ENCODE measurements at regions not wholly inside any gene's neighbourhood (a gene's known extent, or its start where the extent isn't known, plus 50 kb on each side); places are given as distances from the start of the nearest gene placed in this dataset.
"Not testable (repeated sequence)": the region's sequence is repeated elsewhere in the genome, so short reads cannot be mapped to it uniquely, and the experiment has no call there.

DNA sequence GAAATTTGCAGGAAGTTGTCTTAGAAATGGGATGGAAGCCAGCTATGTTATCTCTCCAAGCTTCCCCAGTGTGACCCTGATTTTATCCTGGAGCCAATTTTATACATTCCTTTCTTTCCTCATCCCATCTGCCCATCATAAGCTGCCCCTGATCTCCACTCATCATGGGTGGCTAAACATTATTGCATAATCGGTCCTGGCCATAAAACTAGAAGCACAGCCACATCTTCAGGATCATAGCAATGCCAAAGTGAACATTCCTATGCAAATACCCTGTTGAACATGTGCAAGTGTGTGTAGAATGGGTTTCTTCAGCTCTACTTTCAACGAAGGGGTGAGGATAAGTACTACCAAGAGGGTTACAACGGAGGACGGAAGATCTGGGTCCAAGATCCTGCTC, 50.6 kb upstream of the COG2 start:
- no peak for DNase-seq

DNA sequence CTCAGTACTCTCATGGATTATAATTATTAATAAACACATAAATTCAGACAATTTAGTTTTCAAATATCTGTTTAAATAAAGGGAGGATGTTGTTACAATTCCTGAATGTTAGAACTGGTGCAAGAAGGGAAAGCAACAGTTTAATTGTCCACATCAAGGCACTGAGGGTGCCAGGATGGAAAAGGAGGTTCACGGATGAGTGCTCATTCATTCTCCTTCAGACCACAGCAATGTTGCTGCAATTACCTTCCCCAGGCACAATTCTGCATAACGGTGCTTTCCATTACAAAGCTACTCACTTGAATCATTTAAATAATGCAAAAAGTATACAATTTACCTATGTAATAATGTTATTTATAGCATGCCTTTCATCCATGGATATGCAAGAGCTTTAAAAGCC, 52.3 kb upstream of the COG2 start:
- DNase-seq = no peak

DNA sequence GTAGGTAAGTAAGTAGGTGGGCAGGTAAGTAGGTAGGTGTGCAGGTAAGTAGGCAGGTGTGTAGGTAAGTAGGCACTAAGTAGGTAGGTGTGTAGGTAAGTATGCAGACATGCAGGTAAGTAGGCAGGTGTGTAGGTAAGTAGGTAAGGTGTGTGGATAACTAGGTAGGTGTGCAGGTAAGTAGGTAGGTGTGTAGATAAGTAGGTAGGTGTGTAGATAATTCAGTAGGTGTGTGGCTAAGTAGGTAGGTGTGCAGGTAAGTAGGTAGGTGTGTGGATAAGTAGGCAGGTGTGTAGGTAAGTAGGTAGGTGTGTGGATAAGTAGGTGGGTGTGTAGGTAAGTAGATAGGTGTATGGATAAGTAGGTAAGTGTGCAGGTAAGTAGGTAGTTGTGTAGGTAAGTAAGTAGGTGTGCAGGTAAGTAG, 53.9 kb upstream of the COG2 start:
- DNase-seq = no peak

DNA sequence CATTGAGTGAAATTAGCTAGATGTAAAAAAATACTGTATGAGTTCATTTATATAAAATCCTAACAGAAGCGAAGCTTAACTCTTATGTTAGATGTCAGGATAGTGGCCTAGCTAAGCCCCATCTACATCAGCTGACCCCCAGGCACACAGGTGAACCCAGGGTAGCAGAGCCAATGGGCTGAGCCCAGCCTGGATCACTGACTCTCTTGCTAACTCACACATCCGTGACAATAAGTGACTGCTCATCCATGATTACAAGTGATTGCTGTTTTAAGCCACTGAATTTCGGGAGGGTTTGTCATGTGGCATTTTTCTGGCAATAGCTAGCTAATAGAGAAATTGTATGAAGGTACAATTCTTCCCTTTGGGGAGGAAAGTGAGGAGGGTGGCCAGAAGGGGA, 55.2 kb upstream of the COG2 start:
- no peak for DNase-seq

DNA sequence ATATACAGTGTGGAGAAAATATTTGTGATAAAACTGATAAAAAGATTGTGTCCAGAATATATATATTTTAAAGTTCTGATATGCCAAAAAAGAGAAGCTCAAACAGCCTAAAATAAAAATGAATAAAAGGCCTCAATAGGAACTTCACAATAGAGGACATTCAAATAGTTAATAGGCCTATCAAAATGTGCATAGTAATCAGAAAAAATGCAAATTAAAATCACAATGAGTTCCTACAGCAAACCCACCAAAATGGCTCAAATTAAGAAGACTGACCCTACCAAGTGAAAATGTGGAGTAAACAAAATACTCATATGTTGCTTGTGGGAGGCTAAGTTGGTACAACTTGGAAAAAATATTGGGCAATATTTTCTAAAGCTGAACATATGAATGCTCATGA, 57.6 kb upstream of the COG2 start:
- no peak for DNase-seq

DNA sequence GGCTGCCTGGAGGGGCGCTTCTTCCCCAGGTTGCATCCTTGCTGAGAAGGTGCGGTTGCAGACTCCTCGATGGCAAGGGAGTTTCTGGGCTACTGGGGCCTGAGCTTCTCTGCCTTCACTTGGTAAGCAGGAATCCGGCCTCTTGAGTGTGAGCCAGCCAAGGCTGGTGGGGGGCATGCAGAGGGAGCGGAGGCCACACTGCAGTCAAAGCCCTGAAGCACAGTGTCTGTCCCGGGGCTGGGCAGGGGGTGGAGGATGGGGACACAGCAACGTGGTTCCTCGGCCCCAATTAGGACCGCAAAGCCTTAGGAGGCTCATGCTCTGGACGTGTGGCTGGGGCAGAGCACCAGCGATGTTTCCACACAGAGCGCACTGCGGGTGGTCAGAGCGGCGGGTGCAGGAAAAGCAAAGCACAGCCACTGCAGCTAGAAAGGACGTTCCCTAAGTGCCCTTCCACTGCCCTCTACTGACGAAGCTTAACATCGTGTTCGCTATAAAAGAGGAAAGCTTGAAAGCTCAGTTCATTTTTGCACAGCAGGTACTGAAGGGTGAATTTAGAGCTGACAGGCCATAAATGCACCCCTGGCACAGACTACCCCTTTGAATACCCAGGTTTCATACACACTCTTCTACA, 60.7 kb upstream of the COG2 start:
- no peak for DNase-seq

DNA sequence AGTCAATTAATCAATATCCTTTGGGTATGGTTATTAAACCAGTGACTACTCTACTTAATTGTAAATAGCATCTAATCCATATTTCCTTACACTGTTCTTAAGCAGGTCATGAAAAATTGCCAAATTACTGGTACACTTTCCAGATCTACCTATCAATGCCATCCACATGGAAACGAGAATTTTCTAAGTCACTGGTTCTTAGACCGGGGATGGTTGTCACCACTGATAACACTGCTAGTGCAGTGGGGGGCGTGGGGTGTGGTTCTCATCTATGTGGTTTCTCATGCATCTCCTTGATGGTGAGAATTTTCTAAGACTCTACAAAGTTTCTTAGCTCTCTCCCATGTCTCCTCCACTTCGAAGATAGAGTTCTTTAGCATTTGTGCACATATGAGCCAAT, 63.7 kb upstream of the COG2 start:
- no peak for DNase-seq

DNA sequence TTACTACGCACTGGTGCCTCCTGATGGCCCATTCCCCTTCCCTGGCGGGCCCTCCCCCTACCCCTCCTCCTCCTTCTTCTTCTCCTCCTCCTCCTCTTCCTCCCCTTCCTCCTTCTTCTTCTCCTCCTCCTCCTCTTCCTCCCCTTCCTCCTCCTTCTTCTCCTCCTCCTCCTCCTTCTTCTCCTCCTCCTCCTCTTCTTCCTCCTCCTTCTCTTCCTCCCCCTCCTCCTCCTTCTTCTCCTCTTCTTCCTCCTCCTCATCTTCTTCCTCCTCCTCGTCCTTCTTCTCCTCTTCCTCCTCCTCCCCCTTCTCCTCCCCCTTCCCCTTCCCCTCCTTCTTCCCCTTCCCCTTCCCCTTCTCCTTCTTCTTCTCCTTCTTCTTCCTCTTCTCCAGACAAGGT, 64.7 kb upstream of the COG2 start:
- DNase-seq = no peak

DNA sequence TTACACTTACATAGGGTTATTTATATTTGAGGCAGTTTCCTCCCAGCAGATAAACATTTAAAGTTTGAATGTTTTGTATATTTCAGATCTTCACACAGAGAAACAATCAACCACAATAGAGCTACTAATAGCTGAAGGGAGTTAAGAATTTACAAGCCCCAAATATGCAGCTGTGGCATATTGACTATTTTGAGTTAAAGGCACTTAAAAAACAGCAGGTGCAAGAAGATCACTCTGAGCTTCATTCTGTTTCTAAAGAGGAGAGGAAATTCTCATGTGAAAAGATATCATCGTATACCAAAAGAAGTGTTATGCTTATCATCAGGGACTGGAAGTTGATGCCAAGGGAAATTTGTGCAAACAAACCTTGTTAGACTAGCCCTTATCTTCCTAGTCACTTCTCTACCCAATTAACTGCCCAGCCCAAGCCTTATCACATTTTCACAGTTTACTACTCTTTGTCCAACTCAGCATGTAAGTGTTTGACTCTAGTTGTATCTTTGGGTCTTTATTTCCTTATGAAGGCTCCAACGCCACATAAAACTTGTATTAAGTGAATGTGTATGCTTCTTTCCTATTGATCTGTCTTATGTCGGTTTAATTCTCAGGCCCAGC, 66.3 kb upstream of the COG2 start:
- DNase-seq = no peak

DNA sequence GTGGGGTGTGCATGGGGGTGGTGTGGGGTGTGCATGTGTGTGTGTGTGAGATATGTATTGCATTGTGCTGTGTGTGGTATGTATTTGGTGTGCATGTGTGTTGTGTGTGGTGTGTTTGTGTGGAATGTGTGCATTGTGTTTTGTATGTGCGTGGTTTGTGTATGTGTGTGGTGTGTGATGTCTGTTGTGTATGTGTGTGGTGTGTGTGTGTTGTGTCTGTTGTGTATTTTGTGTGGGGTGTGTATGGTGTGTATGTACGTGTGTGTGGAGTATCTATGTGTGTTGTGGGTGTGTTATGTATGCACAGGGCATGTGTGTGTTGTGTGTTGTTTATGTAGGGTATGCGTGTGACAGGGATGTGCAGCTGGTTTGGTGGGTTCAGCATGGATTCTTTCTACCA, 67.8 kb upstream of the COG2 start:
- no peak for DNase-seq

DNA sequence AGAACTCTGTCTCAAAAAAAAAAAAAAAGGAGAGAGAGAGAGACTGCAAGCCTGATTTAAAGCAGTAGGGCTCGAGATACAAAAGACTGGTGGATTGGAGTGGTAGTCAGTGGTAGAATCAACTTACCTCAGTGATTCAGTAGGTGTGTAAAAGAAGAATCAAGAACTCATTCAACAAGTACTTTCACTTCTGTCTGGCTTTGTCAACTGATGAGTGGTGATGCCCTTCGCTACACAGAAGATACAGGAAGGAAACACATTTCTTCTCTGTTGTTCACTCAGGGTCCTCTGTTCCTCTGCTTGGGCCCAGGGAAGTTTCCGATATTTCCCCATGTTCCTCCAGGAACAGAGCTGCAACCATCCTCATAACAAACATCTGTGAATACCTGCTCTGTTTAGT, 68.6 kb upstream of the COG2 start:
- no peak for DNase-seq

DNA sequence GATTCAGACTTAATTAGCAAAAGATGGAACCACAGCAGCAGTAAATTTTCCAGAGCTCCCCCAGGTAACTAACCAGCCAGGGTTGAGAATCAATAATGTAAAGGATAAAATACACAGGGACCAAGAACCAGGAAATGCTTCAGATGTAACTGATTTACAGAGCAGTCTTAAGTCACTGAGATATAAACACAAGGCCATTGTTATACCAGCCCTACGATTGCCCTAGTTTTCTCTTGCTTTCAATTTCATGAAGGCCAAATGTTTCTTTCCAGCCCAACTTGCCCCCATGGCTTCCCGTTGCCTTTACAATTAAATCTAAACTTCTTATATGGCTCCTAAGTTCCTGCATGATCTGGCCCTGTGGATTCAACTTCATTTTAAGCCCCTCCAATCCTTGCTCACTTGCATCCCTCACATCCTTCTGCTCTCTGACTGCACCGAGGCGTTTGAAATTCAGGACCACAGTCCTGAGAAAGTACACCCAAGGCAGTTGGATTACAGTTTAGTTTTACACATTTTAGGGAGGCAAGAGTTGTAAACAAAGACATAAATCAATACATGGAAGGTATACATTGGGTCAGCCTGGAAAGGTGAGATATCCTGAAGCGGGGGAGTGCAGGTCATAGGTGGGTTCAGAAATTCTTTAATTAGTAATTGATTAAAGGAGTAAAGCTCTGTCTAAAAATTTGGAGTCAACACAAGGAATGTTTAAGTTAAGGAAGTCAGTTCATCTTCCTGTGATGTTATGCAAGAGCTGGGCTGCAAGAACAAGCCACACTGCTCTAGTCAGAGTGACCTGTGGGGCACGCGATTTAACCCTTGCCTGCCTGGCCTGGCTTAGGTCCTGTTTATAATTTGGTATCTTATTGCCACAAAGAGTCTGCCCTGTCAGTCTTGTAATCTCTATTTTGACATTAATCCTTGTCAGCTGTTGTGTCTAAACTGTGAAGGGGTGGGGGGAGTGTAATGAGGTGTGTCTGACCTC, 69.9 kb upstream of the COG2 start:
- DNase-seq = no peak

DNA sequence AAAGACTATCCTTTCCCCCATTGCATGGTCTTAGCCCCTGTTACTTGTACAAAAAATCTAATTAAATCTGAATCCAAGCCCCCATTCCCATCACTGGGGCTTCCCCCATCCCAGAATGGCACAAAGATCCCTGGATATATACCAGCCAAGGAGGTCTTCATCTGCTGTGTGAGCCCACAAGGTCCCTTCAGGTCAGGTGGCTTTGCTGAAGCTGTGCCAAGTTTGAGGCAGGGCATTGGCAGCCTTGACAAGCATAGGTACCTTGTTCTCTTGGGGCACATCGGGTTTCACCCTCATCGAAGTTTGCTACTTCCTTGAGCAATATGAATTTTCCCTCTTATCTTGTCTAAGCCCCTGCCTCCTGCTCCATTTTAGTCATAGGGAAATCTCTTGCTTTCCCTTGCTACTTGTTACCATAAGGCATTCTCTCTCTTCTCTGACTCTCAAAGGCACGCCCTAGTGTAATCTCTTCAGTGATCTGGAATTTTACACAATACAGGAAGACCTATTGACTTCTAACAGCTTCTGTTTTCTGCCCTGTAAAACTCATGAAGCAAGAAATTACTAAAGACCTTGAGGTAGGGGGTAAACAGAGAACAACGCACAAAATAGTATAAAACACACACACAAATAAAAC, 71.4 kb upstream of the COG2 start:
- no peak for DNase-seq

DNA sequence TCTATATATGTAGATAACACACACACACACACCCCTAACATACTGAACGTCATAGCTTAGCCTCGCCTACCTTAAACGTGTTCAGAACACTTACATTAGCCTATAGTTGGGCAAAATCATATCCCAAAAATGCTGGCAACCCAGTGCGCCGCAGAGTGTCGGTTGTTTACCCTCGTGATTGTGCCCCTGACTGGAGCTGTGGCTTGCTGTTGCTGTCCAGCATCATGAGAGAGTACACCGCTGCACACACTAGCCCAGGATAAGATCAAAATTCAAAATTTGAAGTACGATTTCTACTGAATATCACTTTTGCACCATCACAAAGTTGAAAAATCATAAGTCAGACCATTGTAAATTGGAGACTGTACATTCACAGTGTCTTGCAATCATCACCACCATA, 73.1 kb upstream of the COG2 start:
- DNase-seq = no peak

DNA sequence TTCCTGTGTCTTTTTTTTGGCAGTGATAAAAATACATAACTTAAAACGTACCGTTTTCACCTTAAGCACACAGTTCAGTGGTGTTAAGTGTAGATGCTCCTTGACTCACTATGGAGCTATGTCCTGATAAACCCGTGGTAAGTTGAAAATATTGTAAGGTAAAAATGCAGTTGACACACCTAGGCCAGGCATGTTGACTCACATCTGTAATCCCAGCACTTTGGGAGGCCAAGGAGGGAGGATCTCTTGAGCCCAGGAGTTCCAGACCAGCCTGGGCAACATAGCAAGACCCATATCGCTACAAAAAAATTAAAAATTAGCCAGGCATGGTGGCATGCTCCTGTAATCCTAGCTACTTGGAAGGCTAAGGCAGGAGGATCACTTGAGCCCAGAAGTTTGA, 73.6 kb upstream of the COG2 start:
- DNase-seq = no peak

DNA sequence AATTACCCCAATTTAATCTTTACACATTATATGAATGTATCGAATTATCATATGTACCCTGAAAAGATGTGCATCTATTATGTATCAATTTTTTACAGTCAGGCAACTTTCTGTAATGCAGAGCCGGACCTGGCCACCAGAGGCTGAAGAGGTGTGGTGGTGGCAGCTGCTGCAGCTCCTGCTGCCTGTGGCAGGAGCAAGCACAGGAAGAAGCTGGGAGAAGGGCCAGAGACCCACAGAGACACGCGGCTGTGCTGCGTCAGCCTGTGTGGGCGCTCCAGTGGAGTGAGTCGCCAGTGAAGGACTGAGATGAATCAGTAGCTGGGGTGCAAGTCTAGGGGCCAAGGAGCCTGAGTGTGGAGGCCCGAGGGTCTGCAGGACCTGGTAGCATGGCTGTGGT, 74.3 kb upstream of the COG2 start:
- no peak for DNase-seq

DNA sequence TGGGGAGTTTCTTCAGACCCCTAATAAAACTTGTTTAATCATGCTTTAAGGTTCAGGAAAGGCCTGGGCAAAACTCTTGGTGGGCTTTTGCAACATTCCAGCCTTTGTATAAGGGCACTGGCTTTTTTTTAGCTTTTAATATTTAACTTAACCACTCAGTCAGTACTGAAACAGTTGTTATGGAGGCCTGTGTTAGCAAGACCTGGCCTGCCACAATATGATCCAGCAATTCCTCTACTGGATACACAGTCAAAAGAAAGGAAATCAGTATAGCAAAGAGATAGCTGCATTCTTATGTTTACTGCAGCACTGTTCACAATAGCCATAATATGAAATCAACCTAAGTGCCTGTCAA, 75.1 kb upstream of the COG2 start:
- no peak for DNase-seq

DNA sequence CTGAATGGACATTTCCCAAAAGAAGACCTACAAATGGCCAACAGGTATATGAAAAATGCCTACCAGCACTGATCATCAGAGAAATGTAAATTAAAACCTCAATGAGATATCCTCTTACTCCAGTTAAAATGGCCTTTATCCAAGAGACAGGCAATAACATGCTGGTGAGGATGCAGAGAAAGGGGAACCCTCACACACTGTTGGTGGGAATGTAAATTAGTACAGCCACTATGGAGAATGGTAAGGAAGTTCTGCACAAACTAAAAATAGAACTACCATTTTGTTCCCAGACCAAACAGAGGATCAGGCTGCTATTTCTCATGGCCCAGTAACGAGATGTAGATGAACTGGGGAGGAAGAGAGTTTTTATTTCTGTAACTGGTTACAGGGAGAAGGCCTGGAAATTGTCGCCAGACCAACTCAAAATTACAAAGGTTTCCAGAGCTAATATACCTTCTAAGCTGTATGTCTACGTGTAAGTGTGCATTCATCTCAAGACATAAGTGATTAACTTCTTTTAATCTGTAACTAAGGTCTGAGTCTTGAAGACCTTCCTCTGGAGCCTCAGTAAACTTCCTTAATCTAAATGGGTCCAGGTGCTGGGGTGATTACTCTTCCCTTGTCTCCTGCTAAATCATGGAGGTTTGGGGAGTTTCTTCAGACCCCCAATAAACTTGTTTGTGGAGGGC, 75.6 kb upstream of the COG2 start:
- not testable (repeated sequence) for DNase-seq

DNA sequence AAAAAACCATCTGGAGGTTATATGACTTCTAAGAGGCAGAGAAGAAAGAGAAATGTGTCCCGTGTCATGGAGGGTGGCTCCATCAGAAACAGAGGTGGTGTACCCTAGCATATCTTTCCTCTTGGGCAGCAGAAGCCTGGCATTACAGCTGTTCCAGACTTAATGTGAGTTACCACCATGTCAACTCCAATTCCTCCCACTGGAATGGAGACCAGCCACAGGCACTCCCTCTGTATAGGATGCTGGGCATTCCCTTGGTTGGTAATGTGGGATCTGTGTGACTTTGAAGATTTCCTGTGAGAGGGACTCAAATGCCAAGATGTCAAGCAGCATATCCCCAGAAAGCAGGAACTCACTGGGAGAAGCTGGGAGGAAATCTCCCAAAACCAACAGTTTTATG, 77.1 kb upstream of the COG2 start:
- DNase-seq = no peak

DNA sequence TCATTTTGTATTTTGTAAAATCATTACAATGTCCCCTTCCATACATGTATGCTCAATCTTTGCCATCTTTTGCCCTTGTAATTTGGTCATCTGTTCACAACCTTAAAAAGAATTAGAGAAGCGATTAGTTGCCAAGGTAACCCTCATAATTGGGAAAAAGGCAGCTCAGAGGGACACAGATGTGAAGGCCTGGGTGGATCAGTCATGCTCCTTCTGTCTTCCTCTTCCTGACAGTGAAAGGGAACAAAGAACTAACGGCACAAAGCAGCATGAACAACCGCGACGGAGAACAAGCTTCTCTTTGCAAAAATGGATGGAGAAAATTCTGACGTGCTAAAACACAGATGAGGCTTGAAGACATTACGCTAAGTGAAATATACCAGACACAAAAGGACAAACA, 78.7 kb upstream of the COG2 start:
- DNase-seq = no peak

DNA sequence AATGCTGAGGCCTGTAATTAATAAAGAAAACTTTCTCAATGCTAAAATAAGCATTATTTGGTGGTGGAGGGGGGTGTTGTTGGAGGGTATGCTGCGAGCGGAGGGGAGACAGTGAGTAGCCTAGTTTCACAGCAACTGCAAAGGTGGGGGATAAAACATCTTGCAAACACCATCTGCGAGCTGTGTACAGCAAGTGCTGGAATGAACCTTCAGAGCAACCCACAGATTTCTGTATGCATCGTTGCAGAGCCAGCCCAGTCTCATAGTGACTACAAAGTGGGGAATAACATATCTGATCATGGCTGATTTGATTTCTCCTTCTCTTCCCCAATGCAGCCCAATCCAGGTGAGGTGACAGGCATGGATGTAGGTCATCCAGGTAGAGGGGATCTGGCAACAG, 80.7 kb upstream of the COG2 start:
- DNase-seq = no peak

DNA sequence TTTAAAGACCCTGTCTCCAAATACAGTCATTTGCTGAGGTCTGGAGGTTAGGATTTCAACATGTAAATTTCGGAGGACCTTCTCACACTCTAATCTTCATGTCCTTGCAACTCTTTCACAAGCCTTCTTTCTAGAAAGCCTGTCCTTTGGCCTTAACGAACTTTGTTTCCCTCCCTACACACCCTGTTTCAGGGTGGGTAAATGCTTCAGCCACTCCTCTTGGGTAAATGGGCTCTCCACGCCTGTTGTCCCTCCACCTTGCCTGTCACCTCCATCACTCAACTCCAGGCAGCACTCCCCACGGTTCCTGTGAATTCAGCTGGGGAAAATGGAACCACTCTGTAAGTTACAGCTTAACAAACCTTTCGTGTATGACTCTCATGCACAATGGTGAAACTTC, 84.0 kb upstream of the COG2 start:
- DNase-seq = no peak

DNA sequence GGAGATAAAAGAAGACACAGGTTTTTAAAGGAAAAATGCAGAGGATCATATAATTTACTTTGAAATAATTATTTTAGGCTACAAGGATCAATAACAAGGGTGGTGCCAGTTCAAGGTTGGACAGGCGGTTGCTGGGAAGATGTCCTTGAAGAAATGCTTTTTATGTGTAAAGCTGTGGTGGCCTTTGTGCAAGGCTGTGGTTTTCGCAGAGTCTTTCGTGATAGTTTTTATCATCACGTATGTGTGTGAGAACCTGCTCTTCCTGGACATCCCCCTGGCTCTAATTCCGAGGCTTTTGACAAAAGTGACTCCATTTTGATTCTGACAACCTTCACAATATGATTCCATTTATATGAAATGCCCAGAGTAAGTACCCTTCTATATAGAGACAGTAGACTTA, 85.8 kb upstream of the COG2 start:
- no peak for DNase-seq
